IMR-90 (cell line): ENCODE measurements at regions not wholly inside any gene's neighbourhood (a gene's known extent, or its start where the extent isn't known, plus 50 kb on each side); places are given as distances from the start of the nearest gene placed in this dataset.

Source experiments
- ATAC-seq: fragments of 200-7000 bp; cut with Tn5 transposase; 2 replicates; pipeline ENCODE4 v1.9.1; 2020; ENCODE audit warnings: low read depth, mild to moderate bottlenecking, moderate library complexity
- BruUV-seq: library from RNA; stranded (reverse); fragments of 400-500 nt; replicated peaks from 2 replicates; lab custom pipeline; 2021; lab: Mats Ljungman, UMichigan
- CTCF ChIA-PET: fragments of 300-600 bp; formaldehyde crosslinking; extraction: SDS; loops from one replicate; lab custom pipeline; 2021; ENCODE audit warnings: antibody characterized with exemption; lab: Yijun Ruan, JAX
- POLR2A ChIA-PET: fragments of 300-600 bp; sonication (Branson Sonifier 250); formaldehyde crosslinking; loops from one replicate; lab custom pipeline; 2022; ENCODE audit warnings: antibody characterized with exemption; ENCODE audit not compliant: unreplicated experiment; lab: Charles Lee
- DNase-seq: peaks from one replicate; pipeline ENCODE4 v3.0.0; 2013
- H2AFZ ChIP-seq: replicated peaks from 2 replicates; pipeline ENCODE3; 2013; ENCODE audit warnings: low read length, mild to moderate bottlenecking; ENCODE audit not compliant: poor library complexity
- H2AK5ac ChIP-seq: 2 replicates; pipeline ENCODE4 v1.6.1; 2013; ENCODE audit warnings: low read depth, low read length, inconsistent platforms
- H2AK9ac ChIP-seq: replicated peaks from 2 replicates; pipeline ENCODE3; 2013; ENCODE audit warnings: mild to moderate bottlenecking, low read depth, low read length, moderate library complexity; ENCODE audit not compliant: poor library complexity
- H2BK120ac ChIP-seq: 2 replicates; pipeline ENCODE4 v1.6.1; 2013; ENCODE audit warnings: low read depth, low read length, inconsistent platforms
- H2BK15ac ChIP-seq: 3 replicates; pipeline ENCODE4 v1.6.1; 2013; ENCODE audit warnings: low read depth, low read length, inconsistent platforms
- H2BK20ac ChIP-seq: 2 replicates; pipeline ENCODE4 v1.6.1; 2013; ENCODE audit warnings: low read depth, mild to moderate bottlenecking, inconsistent platforms, low read length, moderate library complexity
- H2BK5ac ChIP-seq: 2 replicates; pipeline ENCODE4 v1.6.1; 2013; ENCODE audit warnings: mild to moderate bottlenecking, low read depth, low read length, inconsistent platforms; ENCODE audit not compliant: poor library complexity, severe bottlenecking
- H3K14ac ChIP-seq: replicated peaks from 2 replicates; pipeline ENCODE4 v1.6.1; 2013; ENCODE audit warnings: low read depth, low read length, inconsistent platforms
- H3K18ac ChIP-seq: 2 replicates; pipeline ENCODE4 v1.6.1; 2013; ENCODE audit warnings: low read depth, low read length, control low read depth
- H3K23ac ChIP-seq: 2 replicates; pipeline ENCODE4 v1.6.1; 2013; ENCODE audit warnings: low read depth, low read length, inconsistent platforms
- H3K27ac ChIP-seq: 2 replicates; pipeline ENCODE4 v1.5.1; 2013; ENCODE audit warnings: mild to moderate bottlenecking, control low read depth, low read length; ENCODE audit not compliant: insufficient read depth
- H3K27me3 ChIP-seq: 2 replicates; pipeline ENCODE4 v1.6.1; 2013; ENCODE audit warnings: low read length; ENCODE audit not compliant: control insufficient read depth, insufficient read depth
- H3K36me3 ChIP-seq: 2 replicates; pipeline ENCODE4 v1.6.1; 2013; ENCODE audit warnings: low read length, mixed read lengths; ENCODE audit not compliant: control insufficient read depth, insufficient read depth
- H3K4ac ChIP-seq: 2 replicates; pipeline ENCODE4 v1.6.1; 2013; ENCODE audit warnings: low read depth, low read length, inconsistent platforms
- H3K4me1 ChIP-seq: 2 replicates; pipeline ENCODE4 v1.6.1; 2013; ENCODE audit warnings: low read length, mixed read lengths; ENCODE audit not compliant: control insufficient read depth, insufficient read depth
- H3K4me2 ChIP-seq: 2 replicates; pipeline ENCODE4 v1.6.1; 2013; ENCODE audit warnings: low read depth, mild to moderate bottlenecking, control low read depth, low read length, moderate library complexity
- H3K4me3 ChIP-seq: 2 replicates; pipeline ENCODE4 v1.5.1; 2013; ENCODE audit warnings: low read depth, mild to moderate bottlenecking, control low read depth, low read length, moderate library complexity; ENCODE audit not compliant: insufficient read depth
- H3K56ac ChIP-seq: 2 replicates; pipeline ENCODE4 v1.6.1; 2013; ENCODE audit warnings: low read length, inconsistent platforms; ENCODE audit not compliant: insufficient read depth; ENCODE audit errors: extremely low read depth
- H3K79me1 ChIP-seq, 2 experiments: 2 replicates each; pipeline ENCODE4 v1.6.1; 2013; ENCODE audit warnings: low read length in 2 of 2, inconsistent platforms in 1 of 2, low read depth in 1 of 2
- H3K9ac ChIP-seq: 2 replicates; pipeline ENCODE4 v1.6.1; 2013; ENCODE audit warnings: low read depth, low read length, control low read depth
- H3K9me1 ChIP-seq: 2 replicates; pipeline ENCODE4 v1.6.1; 2013; ENCODE audit warnings: low read length, inconsistent platforms; ENCODE audit not compliant: insufficient read depth
- H3K9me3 ChIP-seq: 2 replicates; pipeline ENCODE4 v1.6.1; 2013; ENCODE audit warnings: low read length; ENCODE audit not compliant: control insufficient read depth, insufficient read depth
- H4K20me1 ChIP-seq: 2 replicates; pipeline ENCODE4 v1.6.1; 2013; ENCODE audit warnings: low read length, inconsistent platforms; ENCODE audit not compliant: insufficient read depth
- H4K5ac ChIP-seq: 2 replicates; pipeline ENCODE4 v1.6.1; 2013; ENCODE audit warnings: mild to moderate bottlenecking, low read depth, low read length, control low read depth
- H4K8ac ChIP-seq, 2 experiments: 2 replicates each; pipeline ENCODE4 v1.6.1; 2013; ENCODE audit warnings: low read depth in 2 of 2, low read length in 2 of 2, control low read depth in 1 of 2, inconsistent platforms in 1 of 2
- H4K91ac ChIP-seq: 2 replicates; pipeline ENCODE4 v1.6.1; 2013; ENCODE audit warnings: low read depth, low read length, inconsistent platforms; ENCODE audit not compliant: insufficient read depth
- MXI1 ChIP-seq: IDR thresholded peaks from 2 replicates; pipeline ENCODE4 v1.6.1; 2012; ENCODE audit warnings: low read depth, mild to moderate bottlenecking, low read length, moderate library complexity, borderline replicate concordance
- RAD21 ChIP-seq: IDR thresholded peaks from 2 replicates; pipeline ENCODE4 v1.6.1; 2012; ENCODE audit warnings: low read length, improper control_type of control experiment
- RCOR1 ChIP-seq: IDR thresholded peaks from 2 replicates; pipeline ENCODE4 v1.6.1; 2012; ENCODE audit warnings: mild to moderate bottlenecking, low read length, improper control_type of control experiment; ENCODE audit not compliant: insufficient replicate concordance
- WGBS, 2 experiments: methylation state at CpG; one replicate each; pipeline versions ENCODE4 v1.1.5 to v1.1.7; 2013; ENCODE audit warnings: missing lambda C conversion rate in 2 of 2; ENCODE audit not compliant: insufficient read length in 1 of 2; ENCODE audit errors: extremely low coverage in 2 of 2; 5-methylcytosine and 5-hydroxymethylcytosine counted together
- dilution Hi-C: fragments of 300-500 bp; cut with HindIII; formaldehyde crosslinking; loops from one replicate; pipeline ENCODE4 v1.14.3; 2018; ENCODE audit warnings: low sequenced_read_pairs; ENCODE audit not compliant: unreplicated experiment
- in situ Hi-C: fragments of 300-500 bp; cut with MboI; formaldehyde crosslinking; loops from 3 replicates; pipeline ENCODE4 v1.14.3; 2019; ENCODE audit warnings: low sequenced_read_pairs, inconsistent platforms, mixed read lengths
- intact Hi-C: fragments of 100-400 bp; cut with micrococcal nuclease; formaldehyde crosslinking; loops from 2 replicates; pipeline ENCODE4 v1.10.0; 2022

DNA sequence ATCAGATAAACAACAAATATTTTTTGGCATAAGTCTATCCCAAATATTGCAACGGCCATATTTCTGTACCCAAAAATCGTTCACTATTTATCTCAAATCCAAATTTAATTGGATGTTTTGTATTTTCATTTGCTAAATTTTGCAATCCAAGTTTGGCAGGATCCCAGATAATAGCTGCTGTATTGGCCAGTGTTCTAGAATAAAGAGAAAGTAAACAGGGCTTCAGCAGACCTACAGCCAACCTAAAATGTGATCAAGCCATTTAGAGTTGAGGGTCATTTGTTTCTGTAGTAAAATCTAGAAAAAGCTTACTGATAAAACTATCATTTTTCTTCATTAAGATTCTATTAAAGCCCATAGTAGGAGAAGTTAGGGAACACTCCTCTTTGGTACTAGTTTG is 506.6 kb upstream of the PTBP2 start:
- no peaks in the 10 kb centered on the region for H3K9me3 ChIP-seq
- no CpG with 5 or more reads among the region's 2 CpGs for WGBS, 2 experiments
- no peak for DNase-seq

More for the DNA sequence above, 506.6 kb upstream of the PTBP2 start:
- no peak for TF ChIP-seq RCOR1
- no peak for TF ChIP-seq MXI1
- TF ChIP-seq RAD21: no peak
- H2AK9ac ChIP-seq: no peak overlapping the region
- H4K20me1 ChIP-seq: no peaks in the 10 kb centered on the region
- no peak overlapping the region for H4K8ac ChIP-seq
- H4K5ac ChIP-seq: no peak overlapping the region
- no peak overlapping the region for H3K27ac ChIP-seq
- H3K23ac ChIP-seq: no peak overlapping the region
- no peak overlapping the region for H4K91ac ChIP-seq
- H3K18ac ChIP-seq: no peak overlapping the region
- H2BK120ac ChIP-seq: no peak overlapping the region
- H2BK15ac ChIP-seq: no peak overlapping the region
- H2AK5ac ChIP-seq: no peak overlapping the region
- no peaks in the 10 kb centered on the region for H3K9me1 ChIP-seq
- H3K4me1 ChIP-seq: no peaks in the 10 kb centered on the region
- ChIA-PET POLR2A (no interaction called here), CTCF (no interaction called here)
- H3K4ac ChIP-seq: no peak overlapping the region
- H2AFZ ChIP-seq: no peak overlapping the region
- BruUV-seq: no TSS peak
- peaks cover 2% of the 10 kb centered on the region; the same call in 1 of the 2 replicates for H3K27me3 ChIP-seq
- intact Hi-C loops: no loop called here
- no peak overlapping the region for H3K56ac ChIP-seq
- no peak overlapping the region for H2BK20ac ChIP-seq
- no peak for ATAC-seq
- H3K4me2 ChIP-seq: no peak overlapping the region
- in situ Hi-C loops: no loop called here
- no peak overlapping the region for H3K9ac ChIP-seq
- no peaks in the 10 kb centered on the region for H3K36me3 ChIP-seq
- no peaks in the 10 kb centered on the region for H3K79me1 ChIP-seq
- H3K4me3 ChIP-seq: no peak overlapping the region
- H3K14ac ChIP-seq: no peak overlapping the region
- dilution Hi-C loops: no loop called here
- no peak overlapping the region for H2BK5ac ChIP-seq
